GM12864 (cell line): ENCODE measurements at regions not wholly inside any gene's neighbourhood (a gene's known extent, or its start where the extent isn't known, plus 50 kb on each side); places are given as distances from the start of the nearest gene placed in this dataset.
"Not testable (repeated sequence)": the region's sequence is repeated elsewhere in the genome, so short reads cannot be mapped to it uniquely, and the experiment has no call there.

ENCODE experiments used
- DNase-seq: peaks from one replicate; pipeline ENCODE4 v3.0.0-alpha.2; 2011; ENCODE audit warnings: low read depth
- H3K4me3 ChIP-seq: 2 replicates; pipeline ENCODE4 v1.5.1; 2011; ENCODE audit warnings: mild to moderate bottlenecking, low read depth, low read length, control low read depth
- TF ChIP-seq, protein P1 (sequence below): IDR thresholded peaks from 2 replicates; pipeline ENCODE4 v1.5.1; 2011; ENCODE audit warnings: low read depth, mild to moderate bottlenecking, moderate library complexity, low read length, control low read depth, inconsistent platforms; ENCODE audit errors: missing control alignments

DNA sequence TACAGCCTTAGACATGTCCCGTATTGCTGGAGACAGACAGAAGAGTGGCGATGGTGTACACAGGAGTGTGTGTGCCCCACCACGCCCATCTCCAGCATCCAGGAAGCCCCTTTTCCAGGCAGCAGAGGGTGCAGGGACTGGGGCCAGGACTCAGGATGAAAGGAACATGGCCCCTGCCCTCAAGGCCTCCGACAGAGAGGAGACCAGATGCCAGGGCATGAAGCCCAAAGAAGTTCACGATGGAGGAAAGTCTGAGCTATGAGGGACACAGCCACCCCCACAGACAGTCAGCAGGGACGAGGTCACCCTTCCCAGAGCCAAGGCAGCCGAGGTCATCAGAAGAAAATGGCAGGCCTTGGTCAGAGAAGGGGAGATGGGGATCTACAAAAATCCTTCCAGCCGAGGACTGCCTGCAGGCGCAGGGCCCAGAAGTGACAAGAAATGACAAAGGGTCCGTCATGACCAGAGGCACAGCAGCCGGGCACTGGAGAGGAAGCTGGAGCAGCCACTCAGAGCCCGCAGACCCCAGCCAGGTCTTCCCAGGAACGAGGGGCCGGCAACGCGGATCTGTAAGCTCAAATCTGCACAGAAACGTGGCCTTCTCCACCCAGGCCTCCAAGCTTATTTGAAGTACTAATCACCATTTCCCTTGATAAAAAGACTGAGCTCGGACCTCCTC lies 78.7 kb upstream of the PPP2R2D start:
- DNase-seq = no peak
- no peak overlapping the region for H3K4me3 ChIP-seq
- TF ChIP-seq, protein P1, sequence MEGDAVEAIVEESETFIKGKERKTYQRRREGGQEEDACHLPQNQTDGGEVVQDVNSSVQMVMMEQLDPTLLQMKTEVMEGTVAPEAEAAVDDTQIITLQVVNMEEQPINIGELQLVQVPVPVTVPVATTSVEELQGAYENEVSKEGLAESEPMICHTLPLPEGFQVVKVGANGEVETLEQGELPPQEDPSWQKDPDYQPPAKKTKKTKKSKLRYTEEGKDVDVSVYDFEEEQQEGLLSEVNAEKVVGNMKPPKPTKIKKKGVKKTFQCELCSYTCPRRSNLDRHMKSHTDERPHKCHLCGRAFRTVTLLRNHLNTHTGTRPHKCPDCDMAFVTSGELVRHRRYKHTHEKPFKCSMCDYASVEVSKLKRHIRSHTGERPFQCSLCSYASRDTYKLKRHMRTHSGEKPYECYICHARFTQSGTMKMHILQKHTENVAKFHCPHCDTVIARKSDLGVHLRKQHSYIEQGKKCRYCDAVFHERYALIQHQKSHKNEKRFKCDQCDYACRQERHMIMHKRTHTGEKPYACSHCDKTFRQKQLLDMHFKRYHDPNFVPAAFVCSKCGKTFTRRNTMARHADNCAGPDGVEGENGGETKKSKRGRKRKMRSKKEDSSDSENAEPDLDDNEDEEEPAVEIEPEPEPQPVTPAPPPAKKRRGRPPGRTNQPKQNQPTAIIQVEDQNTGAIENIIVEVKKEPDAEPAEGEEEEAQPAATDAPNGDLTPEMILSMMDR = no peak

DNA sequence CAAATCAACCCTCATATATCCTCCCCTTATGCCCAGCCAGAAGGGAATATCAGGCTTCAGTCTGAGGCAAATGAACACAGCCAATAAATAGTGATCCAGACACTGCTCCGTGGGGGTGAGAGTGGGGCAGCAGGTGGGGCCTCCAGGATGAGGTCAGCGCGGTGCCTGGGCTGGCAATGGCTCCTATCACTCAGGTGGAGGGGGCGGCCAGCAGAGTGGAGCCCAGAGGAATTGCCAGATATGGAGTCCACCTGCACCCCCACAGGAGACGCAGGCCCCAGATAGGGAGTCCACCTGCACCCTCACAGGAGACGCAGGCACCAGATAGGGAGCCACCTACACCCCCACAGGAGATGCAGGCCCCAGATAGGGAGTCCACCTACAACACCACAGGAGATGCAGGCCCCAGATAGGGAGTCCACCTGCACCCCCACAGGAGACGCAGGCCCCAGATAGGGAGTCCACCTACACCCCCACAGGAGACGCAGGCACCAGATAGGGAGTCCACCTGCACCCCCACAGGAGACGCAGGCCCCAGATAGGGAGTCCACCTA lies 78.0 kb upstream of the PPP2R2D start:
- no peak for DNase-seq
- H3K4me3 ChIP-seq = no peak overlapping the region
- TF ChIP-seq, protein P1 = no peak

DNA sequence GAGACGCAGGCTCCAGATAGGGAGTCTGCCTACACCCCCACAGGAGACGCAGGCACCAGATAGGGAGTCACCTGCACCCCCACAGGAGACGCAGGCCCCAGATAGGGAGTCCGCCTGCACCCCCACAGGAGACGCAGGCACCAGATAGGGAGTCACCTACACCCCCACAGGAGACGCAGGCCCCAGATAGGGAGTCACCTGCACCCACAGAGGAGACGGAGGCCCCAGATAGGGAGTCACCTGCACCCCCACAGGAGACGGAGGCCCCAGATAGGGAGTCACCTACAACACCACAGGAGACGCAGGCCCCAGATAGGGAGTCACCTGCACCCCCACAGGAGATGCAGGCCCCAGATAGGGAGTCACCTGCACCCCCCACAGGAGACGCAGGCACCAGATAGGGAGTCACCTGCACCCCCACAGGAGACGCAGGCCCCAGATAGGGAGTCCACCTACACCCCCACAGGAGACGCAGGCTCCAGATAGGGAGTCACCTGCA lies 77.2 kb upstream of the PPP2R2D start:
- H3K4me3 ChIP-seq, DNase-seq: not testable (repeated sequence)

DNA sequence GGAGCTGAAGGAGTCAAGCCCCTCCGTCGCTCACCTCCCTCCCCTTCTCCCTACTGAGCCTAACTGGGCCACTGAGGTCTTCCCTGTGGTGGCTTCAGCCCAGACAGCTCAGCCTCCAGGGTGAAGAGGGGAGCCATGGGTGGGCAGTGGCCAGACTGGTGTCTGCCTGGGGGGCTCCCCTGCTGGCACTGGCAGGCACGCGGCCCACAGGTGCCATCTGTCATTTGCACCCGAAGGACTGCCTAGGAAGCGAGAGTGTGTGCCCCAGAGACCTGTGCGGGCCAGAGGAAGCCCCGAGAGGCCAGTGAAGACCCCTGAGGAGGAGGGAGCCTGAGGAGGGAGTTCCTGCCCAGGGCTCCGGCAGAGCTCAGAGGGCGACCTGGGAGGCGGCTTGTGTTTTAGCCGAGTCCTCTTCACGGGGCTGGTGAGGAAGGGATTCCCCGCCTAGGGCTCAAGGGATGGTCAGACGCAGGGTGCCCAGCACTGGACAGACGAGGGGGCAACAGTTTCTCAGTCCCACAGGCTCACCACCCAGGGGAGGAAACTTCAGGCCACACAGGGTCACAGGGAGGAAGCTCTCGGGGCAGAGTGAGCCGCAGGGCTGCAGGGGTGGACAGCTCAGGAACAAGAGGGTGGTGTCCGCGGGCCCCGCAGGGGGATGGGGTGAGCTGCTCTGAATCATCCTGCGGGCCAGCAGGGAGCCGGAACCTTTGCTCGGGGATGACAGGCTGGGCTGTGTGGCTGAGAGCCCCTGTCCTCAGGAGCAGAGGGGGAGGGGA lies 76.2 kb upstream of the PPP2R2D start:
- TF ChIP-seq, protein P1 = no peak
- DNase-seq = no peak
- no peak overlapping the region for H3K4me3 ChIP-seq

DNA sequence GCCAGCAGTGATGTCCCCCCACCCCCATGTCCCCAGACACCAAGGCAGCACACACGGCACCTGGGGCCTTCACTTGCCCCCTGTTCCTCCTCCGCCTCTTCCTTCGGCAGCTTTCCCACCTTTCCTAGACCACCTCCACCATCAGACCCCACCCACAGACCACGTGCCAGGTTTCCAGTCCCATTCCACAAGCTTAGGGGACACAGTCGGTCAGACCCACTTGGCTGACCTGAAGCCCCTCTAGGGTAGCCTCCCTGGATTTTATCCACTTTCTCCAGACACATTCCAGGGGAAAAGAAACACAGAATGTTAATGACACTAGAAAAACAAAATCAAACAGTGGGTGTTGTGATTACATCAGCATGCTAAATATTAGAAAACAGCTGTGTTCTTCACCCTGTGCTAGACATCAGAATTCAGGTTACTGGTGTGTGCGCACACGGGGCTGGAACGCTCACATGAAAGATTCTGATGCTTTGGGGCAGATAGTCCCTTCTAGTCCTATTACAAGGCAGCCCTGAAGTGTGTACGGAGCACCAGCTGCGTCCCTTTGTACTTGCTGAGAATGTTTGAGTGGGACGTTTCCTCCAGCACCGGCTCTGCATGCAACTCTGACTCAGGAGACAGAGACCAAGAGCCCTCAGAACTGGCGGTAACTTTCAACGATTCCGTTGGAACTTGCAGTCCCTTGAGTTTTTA lies 75.5 kb upstream of the PPP2R2D start:
- TF ChIP-seq, protein P1 = no peak
- no peak for DNase-seq
- H3K4me3 ChIP-seq = no peak overlapping the region

DNA sequence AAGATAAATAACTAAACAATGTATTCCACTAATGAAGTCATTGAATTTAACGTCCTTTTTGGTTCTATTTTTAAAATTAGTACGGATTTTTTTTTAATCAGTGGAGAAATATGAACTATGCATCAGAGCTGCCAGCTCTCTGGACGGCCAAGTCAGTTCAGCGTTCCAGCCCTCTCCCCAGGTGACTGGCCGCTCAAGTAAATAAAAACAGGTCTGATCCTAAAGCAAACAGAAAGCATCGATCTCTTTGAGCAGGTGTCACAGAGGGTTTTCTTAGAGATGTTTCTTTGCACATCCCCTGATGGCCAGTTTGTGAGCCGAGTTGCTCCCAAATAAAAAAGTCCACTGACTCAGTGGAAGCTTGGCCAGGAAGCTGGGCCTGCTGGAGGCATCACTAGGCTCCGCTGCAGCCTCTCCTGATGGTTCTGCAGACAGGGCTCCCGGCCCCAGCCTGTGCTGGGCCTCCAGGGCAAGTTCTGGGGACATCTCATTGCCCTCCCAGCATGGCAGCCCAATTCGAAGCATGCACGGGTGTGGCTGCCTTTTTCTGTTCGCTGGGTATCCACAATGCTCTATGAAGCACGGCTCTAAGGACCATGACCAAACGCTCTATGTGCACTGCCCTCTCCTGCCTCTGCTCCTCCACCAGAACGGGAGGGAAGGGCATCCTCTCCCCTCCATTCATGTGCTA lies 74.7 kb upstream of the PPP2R2D start:
- TF ChIP-seq, protein P1 = no peak
- no peak overlapping the region for H3K4me3 ChIP-seq
- DNase-seq = no peak
